SK-N-SH treated with all-trans-retinoic acid at 6 μM for 48 hours (cell line): ENCODE measurements at regions not wholly inside any gene's neighbourhood (a gene's known extent, or its start where the extent isn't known, plus 50 kb on each side); places are given as distances from the start of the nearest gene placed in this dataset.

Experiments used
- ATAC-seq: fragments of 200-7000 bp; cut with Tn5 transposase; 3 replicates; pipeline ENCODE4 v1.9.1; 2020; ENCODE audit warnings: mild to moderate bottlenecking, moderate library complexity
- ARNTL ChIP-seq: fragments of 450-650 bp; formaldehyde crosslinking; IDR thresholded peaks from 2 replicates; pipeline ENCODE4 v1.5.0; 2020; ENCODE audit warnings: low read depth, mild to moderate bottlenecking, moderate library complexity, borderline replicate concordance
- BACH2 ChIP-seq: fragments of 250-450 bp; sonication (Bioruptor Pico); IDR thresholded peaks from 2 replicates; pipeline ENCODE4 v1.9.0; 2021; ENCODE audit warnings: mild to moderate bottlenecking, borderline replicate concordance
- CSDC2 ChIP-seq: fragments of 250-450 bp; sonication (Bioruptor Pico); IDR thresholded peaks from 2 replicates; pipeline ENCODE4 v1.5.0; 2020; ENCODE audit warnings: mild to moderate bottlenecking, moderate library complexity
- ESRRG ChIP-seq: fragments of 250-450 bp; sonication (Bioruptor Pico); IDR thresholded peaks from 2 replicates; pipeline ENCODE4 v1.6.1; 2021; ENCODE audit warnings: mild to moderate bottlenecking
- GLIS3 ChIP-seq: fragments of 250-450 bp; sonication (Bioruptor Pico); IDR thresholded peaks from 2 replicates; pipeline ENCODE4 v1.5.0; 2020; ENCODE audit warnings: mild to moderate bottlenecking, moderate library complexity
- OSR1 ChIP-seq: fragments of 250-450 bp; sonication (Bioruptor Pico); IDR thresholded peaks from 2 replicates; pipeline ENCODE4 v1.8.0; 2022; ENCODE audit warnings: moderate library complexity, mild to moderate bottlenecking, inconsistent platforms
- RARB ChIP-seq: fragments of 250-450 bp; sonication (Bioruptor Pico); IDR thresholded peaks from 2 replicates; pipeline ENCODE4 v1.8.0; 2021; ENCODE audit warnings: mild to moderate bottlenecking, moderate library complexity
- SNAI2 ChIP-seq: fragments of 250-450 bp; sonication (Bioruptor Pico); IDR thresholded peaks from 2 replicates; pipeline ENCODE4 v1.5.0; 2020; ENCODE audit warnings: mild to moderate bottlenecking, moderate library complexity
- TCF4 ChIP-seq: fragments of 250-450 bp; sonication (Bioruptor Pico); IDR thresholded peaks from 2 replicates; pipeline ENCODE4 v1.8.0; 2021; ENCODE audit warnings: mild to moderate bottlenecking, moderate library complexity, borderline replicate concordance
- TOX ChIP-seq: fragments of 250-450 bp; sonication (Bioruptor Pico); IDR thresholded peaks from 2 replicates; pipeline ENCODE4 v1.8.0; 2021; ENCODE audit warnings: mild to moderate bottlenecking, moderate library complexity, borderline replicate concordance
- ZC3H10 ChIP-seq: fragments of 250-450 bp; sonication (Bioruptor Pico); IDR thresholded peaks from 2 replicates; pipeline ENCODE4 v1.5.1; 2021; ENCODE audit warnings: mild to moderate bottlenecking, moderate library complexity
- ZFP3 ChIP-seq: fragments of 250-450 bp; sonication (Bioruptor Pico); IDR thresholded peaks from 2 replicates; pipeline ENCODE4 v1.5.0; 2020; ENCODE audit warnings: mild to moderate bottlenecking, moderate library complexity
- ZFP30 ChIP-seq: fragments of 450-650 bp; formaldehyde crosslinking; IDR thresholded peaks from 2 replicates; pipeline ENCODE4 v1.5.0; 2022; ENCODE audit warnings: mild to moderate bottlenecking, moderate library complexity
- ZNF565 ChIP-seq: fragments of 450-650 bp; formaldehyde crosslinking; conservative IDR thresholded peaks from 2 replicates; pipeline ENCODE4 v1.5.0; 2020; ENCODE audit warnings: low read depth, mild to moderate bottlenecking, moderate library complexity
- ZNF70 ChIP-seq: fragments of 450-650 bp; formaldehyde crosslinking; IDR thresholded peaks from 2 replicates; pipeline ENCODE4 v1.5.0; 2020; ENCODE audit warnings: mild to moderate bottlenecking, moderate library complexity
- TF ChIP-seq, protein P1 (sequence below): fragments of 250-450 bp; sonication (Bioruptor Pico); IDR thresholded peaks from 2 replicates; pipeline ENCODE4 v1.5.1; 2020; ENCODE audit warnings: low read depth, mild to moderate bottlenecking, moderate library complexity
- TF ChIP-seq, protein P2 (sequence below): fragments of 250-450 bp; sonication (Bioruptor Pico); IDR thresholded peaks from 2 replicates; pipeline ENCODE4 v1.8.0; 2021; ENCODE audit warnings: low read depth, mild to moderate bottlenecking, moderate library complexity, borderline replicate concordance
- TF ChIP-seq, protein P3 (sequence below): fragments of 250-450 bp; sonication (Bioruptor Pico); IDR thresholded peaks from 2 replicates; pipeline ENCODE4 v1.5.0; 2020; ENCODE audit warnings: mild to moderate bottlenecking, moderate library complexity

DNA sequence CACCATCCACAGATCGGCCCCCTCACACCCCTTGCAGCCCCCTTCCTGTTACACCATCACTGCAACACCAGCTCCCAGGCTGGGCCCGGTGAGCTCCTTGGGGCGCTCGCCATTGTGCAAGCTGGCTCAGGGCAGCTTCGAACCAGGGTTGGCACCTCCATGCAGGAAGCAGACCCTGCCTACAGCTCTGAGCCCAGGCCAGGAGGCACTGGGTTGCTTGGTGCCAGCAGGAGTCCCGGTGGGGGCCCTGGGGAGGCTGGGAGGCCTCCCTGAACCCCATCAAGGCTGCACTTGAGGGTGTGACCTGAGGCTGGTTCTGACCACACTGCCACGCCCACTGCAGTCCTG lies 417.1 kb downstream of the CTTN start:
- ATAC-seq: no peak
- TF ChIP-seq ZNF70: no peak

DNA sequence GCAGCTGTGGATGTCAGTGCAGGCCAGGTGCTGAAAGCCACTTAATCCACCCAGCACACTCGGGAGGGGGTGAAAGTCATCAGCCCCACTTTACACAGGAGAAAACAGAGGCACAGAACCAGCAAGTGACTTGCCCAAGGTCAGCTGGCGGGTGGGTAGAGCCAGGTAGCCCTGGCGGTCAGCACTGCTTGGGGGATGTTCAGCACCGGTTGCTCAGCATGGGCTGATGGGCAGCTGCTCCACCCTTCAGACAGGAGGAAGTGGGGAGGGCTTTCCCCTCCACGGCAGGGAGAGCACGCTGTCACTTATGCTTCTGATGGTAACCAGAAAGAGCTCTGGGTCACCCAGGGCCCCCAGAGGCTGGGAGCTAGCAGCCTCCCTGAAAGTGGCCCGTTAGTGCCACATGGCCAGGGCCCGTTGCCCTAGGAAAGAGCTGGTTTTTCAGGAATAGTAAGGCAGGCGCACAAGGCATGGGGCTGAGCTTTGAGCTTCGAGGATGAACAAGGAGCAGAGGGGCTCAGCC lies 417.9 kb downstream of the CTTN start:
- TF ChIP-seq OSR1 (CRISPR knock-in tag) (no peak), ZNF565 (CRISPR knock-in tag) (no peak), ESRRG (CRISPR knock-in tag) (no peak), SNAI2 (CRISPR knock-in tag) (no peak), GLIS3 (no peak), RARB (CRISPR knock-in tag) (no peak), ARNTL (CRISPR knock-in tag) (no peak), CSDC2 (CRISPR knock-in tag) (no peak), ZFP3 (CRISPR knock-in tag) (no peak)
- TF ChIP-seq, protein P1, sequence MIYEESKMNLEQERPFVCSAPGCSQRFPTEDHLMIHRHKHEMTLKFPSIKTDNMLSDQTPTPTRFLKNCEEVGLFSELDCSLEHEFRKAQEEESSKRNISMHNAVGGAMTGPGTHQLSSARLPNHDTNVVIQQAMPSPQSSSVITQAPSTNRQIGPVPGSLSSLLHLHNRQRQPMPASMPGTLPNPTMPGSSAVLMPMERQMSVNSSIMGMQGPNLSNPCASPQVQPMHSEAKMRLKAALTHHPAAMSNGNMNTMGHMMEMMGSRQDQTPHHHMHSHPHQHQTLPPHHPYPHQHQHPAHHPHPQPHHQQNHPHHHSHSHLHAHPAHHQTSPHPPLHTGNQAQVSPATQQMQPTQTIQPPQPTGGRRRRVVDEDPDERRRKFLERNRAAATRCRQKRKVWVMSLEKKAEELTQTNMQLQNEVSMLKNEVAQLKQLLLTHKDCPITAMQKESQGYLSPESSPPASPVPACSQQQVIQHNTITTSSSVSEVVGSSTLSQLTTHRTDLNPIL: no peak
- TF ChIP-seq, protein P2, sequence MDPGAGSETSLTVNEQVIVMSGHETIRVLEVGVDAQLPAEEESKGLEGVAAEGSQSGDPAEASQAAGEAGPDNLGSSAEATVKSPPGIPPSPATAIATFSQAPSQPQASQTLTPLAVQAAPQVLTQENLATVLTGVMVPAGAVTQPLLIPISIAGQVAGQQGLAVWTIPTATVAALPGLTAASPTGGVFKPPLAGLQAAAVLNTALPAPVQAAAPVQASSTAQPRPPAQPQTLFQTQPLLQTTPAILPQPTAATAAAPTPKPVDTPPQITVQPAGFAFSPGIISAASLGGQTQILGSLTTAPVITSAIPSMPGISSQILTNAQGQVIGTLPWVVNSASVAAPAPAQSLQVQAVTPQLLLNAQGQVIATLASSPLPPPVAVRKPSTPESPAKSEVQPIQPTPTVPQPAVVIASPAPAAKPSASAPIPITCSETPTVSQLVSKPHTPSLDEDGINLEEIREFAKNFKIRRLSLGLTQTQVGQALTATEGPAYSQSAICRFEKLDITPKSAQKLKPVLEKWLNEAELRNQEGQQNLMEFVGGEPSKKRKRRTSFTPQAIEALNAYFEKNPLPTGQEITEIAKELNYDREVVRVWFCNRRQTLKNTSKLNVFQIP (CRISPR knock-in tag): no peak
- no peak for ATAC-seq

DNA sequence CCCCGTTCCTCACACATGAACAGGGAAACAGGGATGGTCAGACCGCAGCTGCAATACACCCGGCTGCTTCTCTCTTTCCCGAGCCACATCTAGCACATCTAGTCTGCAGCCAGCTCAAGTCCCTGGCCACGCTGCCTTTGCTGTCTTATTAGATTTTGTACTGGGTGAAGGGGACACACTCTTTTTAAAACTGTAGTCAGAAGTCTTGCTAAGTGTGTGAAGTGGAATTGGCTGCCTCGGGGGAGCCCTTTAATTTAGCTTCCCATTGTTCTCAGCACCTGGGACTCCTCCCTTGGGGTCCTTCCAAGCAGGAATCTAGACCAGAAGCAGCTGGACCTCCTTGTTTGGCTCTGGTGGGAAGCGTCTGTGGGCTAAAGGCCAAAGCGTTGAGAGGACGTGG lies 420.0 kb downstream of the CTTN start:
- no peak for ATAC-seq

DNA sequence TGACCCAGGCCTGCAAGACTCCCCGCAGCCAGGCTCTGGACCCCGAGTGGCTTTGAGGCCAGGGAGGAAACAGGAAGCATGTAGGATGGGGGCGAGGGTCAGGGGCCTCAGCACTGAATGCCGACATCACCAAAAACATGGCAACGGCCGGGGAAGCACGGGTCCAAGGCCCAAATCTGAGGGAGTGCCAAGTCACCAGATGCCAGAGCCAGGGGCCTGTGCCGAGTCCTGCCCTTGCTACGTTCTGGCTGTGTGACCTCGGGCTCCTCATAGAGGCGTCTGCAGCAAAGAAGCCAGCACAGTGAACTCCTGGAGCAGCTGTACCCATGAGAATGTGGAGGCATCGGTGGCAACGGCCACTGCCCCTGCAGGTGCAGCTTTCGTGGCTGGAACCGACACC lies 420.7 kb downstream of the CTTN start:
- no peak for ATAC-seq
- TF ChIP-seq RARB (CRISPR knock-in tag) (no peak), ESRRG (CRISPR knock-in tag) (no peak), ZFP3 (CRISPR knock-in tag) (no peak), BACH2 (no peak), ZFP30 (CRISPR knock-in tag) (no peak), TOX (CRISPR knock-in tag) (no peak)
- TF ChIP-seq, protein P1: no peak
- TF ChIP-seq, protein P3, sequence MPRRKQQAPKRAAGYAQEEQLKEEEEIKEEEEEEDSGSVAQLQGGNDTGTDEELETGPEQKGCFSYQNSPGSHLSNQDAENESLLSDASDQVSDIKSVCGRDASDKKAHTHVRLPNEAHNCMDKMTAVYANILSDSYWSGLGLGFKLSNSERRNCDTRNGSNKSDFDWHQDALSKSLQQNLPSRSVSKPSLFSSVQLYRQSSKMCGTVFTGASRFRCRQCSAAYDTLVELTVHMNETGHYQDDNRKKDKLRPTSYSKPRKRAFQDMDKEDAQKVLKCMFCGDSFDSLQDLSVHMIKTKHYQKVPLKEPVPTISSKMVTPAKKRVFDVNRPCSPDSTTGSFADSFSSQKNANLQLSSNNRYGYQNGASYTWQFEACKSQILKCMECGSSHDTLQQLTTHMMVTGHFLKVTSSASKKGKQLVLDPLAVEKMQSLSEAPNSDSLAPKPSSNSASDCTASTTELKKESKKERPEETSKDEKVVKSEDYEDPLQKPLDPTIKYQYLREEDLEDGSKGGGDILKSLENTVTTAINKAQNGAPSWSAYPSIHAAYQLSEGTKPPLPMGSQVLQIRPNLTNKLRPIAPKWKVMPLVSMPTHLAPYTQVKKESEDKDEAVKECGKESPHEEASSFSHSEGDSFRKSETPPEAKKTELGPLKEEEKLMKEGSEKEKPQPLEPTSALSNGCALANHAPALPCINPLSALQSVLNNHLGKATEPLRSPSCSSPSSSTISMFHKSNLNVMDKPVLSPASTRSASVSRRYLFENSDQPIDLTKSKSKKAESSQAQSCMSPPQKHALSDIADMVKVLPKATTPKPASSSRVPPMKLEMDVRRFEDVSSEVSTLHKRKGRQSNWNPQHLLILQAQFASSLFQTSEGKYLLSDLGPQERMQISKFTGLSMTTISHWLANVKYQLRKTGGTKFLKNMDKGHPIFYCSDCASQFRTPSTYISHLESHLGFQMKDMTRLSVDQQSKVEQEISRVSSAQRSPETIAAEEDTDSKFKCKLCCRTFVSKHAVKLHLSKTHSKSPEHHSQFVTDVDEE (CRISPR knock-in tag): no peak

More for the DNA sequence above, 420.0 kb downstream of the CTTN start:
- TF ChIP-seq ARNTL (CRISPR knock-in tag) (no peak), ZFP3 (CRISPR knock-in tag) (no peak), CSDC2 (CRISPR knock-in tag) (no peak), TCF4 (CRISPR knock-in tag) (no peak), ZNF70 (no peak), SNAI2 (CRISPR knock-in tag) (no peak), ZC3H10 (CRISPR knock-in tag) (no peak), ZNF565 (CRISPR knock-in tag) (no peak)
- TF ChIP-seq, protein P3 (CRISPR knock-in tag): no peak
- TF ChIP-seq, protein P1: no peak
- TF ChIP-seq, protein P2 (CRISPR knock-in tag): no peak
